GM12874 (cell line): ENCODE measurements at regions not wholly inside any gene's neighbourhood (a gene's known extent, or its start where the extent isn't known, plus 50 kb on each side); places are given as distances from the start of the nearest gene placed in this dataset.
A peak's percentile ranks its signal among the peaks of the same experiment; 100 is the strongest.

ENCODE experiments used
- TF ChIP-seq, protein P1 (sequence below): IDR thresholded peaks from 2 replicates; pipeline ENCODE4 v1.5.1; 2011; ENCODE audit warnings: low read depth, mild to moderate bottlenecking, control low read depth, low read length, moderate library complexity; ENCODE audit not compliant: insufficient read depth

DNA sequence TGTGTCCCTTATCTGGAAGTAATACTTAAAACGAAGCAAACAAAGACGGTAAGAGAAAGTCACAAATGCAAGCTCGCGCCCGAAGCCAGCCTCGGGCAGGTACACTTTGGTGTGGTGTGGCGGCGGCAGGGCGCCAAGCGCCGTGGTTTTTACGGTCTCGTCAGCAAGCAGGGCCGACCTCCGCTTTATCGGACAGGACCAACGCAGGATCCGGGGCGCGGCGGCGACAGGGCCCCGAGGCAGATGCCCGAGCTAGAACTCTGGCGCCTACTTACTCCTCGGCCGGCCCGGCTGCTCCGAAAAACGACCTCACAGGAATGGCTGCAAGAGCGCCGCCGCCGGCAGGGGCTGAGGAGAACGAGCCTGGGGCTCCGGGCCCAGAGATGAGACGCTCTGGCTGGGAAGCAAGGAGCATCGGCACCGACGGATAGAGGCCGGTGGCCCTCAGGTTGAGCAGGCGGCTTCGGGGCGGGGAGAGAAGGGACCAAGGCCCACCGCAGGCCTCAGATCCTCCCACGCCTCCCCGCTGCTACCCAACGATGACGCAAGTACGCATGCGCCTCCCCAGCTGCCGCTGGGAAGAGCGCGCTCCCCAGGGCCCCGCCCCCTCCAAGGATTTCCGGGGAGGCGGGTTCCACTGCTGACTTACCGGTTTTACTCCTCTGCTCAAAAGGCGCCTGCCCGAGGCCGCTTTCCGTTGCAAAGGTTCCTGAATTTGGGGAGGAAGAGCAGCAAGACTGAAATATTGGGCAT lies 60.6 kb downstream of the FAM217A start:
- TF ChIP-seq, protein P1, sequence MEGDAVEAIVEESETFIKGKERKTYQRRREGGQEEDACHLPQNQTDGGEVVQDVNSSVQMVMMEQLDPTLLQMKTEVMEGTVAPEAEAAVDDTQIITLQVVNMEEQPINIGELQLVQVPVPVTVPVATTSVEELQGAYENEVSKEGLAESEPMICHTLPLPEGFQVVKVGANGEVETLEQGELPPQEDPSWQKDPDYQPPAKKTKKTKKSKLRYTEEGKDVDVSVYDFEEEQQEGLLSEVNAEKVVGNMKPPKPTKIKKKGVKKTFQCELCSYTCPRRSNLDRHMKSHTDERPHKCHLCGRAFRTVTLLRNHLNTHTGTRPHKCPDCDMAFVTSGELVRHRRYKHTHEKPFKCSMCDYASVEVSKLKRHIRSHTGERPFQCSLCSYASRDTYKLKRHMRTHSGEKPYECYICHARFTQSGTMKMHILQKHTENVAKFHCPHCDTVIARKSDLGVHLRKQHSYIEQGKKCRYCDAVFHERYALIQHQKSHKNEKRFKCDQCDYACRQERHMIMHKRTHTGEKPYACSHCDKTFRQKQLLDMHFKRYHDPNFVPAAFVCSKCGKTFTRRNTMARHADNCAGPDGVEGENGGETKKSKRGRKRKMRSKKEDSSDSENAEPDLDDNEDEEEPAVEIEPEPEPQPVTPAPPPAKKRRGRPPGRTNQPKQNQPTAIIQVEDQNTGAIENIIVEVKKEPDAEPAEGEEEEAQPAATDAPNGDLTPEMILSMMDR = peak; percentile 36; the same call in 1 of the 2 replicates
